ENCODE measurements at regions not wholly inside any gene's neighbourhood (a gene's known extent, or its start where the extent isn't known, plus 50 kb on each side); places are given as distances from the start of the nearest gene placed in this dataset.
"Not testable (repeated sequence)": the region's sequence is repeated elsewhere in the genome, so short reads cannot be mapped to it uniquely, and the experiment has no call there.

DNA sequence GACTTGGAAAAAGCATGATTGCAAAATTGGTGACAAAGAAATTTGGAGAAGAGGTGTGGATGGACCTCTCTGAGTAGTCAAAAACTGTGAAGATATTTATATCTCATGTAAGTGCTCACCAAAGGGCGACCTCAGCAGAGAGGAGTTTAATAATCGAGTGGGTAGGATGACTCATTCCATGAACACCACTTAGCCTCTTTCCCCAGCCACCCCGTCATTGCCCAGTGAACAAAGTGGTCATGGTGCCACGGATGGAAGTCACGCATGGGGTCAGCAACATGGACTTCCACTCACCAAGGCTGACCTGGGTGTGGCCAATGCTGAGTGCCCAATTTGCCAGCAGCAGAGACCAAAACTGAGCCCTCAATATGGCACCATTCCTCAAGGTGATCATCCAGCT is 997.4 kb upstream of the GYPC start (continued):
- TF ChIP-seq, protein P1, sequence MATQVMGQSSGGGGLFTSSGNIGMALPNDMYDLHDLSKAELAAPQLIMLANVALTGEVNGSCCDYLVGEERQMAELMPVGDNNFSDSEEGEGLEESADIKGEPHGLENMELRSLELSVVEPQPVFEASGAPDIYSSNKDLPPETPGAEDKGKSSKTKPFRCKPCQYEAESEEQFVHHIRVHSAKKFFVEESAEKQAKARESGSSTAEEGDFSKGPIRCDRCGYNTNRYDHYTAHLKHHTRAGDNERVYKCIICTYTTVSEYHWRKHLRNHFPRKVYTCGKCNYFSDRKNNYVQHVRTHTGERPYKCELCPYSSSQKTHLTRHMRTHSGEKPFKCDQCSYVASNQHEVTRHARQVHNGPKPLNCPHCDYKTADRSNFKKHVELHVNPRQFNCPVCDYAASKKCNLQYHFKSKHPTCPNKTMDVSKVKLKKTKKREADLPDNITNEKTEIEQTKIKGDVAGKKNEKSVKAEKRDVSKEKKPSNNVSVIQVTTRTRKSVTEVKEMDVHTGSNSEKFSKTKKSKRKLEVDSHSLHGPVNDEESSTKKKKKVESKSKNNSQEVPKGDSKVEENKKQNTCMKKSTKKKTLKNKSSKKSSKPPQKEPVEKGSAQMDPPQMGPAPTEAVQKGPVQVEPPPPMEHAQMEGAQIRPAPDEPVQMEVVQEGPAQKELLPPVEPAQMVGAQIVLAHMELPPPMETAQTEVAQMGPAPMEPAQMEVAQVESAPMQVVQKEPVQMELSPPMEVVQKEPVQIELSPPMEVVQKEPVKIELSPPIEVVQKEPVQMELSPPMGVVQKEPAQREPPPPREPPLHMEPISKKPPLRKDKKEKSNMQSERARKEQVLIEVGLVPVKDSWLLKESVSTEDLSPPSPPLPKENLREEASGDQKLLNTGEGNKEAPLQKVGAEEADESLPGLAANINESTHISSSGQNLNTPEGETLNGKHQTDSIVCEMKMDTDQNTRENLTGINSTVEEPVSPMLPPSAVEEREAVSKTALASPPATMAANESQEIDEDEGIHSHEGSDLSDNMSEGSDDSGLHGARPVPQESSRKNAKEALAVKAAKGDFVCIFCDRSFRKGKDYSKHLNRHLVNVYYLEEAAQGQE (IDR thresholded peaks at IDR 0.05; ENCODE audit: unreplicated experiment), result no peak
- no peak for TF ChIP-seq NANOG (IDR thresholded peaks at IDR 0.05; ENCODE audit: borderline replicate concordance)
- TF ChIP-seq JUNB (IDR thresholded peaks at IDR 0.05; ENCODE audit: unreplicated experiment), result no peak
- no peak for TF ChIP-seq EZH2phosphoT487 (IDR thresholded peaks at IDR 0.05; ENCODE audit: unreplicated experiment)
- TF ChIP-seq, protein P2, sequence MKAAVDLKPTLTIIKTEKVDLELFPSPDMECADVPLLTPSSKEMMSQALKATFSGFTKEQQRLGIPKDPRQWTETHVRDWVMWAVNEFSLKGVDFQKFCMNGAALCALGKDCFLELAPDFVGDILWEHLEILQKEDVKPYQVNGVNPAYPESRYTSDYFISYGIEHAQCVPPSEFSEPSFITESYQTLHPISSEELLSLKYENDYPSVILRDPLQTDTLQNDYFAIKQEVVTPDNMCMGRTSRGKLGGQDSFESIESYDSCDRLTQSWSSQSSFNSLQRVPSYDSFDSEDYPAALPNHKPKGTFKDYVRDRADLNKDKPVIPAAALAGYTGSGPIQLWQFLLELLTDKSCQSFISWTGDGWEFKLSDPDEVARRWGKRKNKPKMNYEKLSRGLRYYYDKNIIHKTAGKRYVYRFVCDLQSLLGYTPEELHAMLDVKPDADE (IDR thresholded peaks at IDR 0.05), result no peak
- TF ChIP-seq, protein P3, sequence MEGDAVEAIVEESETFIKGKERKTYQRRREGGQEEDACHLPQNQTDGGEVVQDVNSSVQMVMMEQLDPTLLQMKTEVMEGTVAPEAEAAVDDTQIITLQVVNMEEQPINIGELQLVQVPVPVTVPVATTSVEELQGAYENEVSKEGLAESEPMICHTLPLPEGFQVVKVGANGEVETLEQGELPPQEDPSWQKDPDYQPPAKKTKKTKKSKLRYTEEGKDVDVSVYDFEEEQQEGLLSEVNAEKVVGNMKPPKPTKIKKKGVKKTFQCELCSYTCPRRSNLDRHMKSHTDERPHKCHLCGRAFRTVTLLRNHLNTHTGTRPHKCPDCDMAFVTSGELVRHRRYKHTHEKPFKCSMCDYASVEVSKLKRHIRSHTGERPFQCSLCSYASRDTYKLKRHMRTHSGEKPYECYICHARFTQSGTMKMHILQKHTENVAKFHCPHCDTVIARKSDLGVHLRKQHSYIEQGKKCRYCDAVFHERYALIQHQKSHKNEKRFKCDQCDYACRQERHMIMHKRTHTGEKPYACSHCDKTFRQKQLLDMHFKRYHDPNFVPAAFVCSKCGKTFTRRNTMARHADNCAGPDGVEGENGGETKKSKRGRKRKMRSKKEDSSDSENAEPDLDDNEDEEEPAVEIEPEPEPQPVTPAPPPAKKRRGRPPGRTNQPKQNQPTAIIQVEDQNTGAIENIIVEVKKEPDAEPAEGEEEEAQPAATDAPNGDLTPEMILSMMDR (conservative IDR thresholded peaks at IDR 0.05; ENCODE audit: low read depth in 2 of 2), result no peak
- TF ChIP-seq POLR2AphosphoS5 (IDR thresholded peaks at IDR 0.05; ENCODE audit: low read depth), result no peak
- TF ChIP-seq CREB1 (CRISPR knock-in tag; IDR thresholded peaks at IDR 0.05; ENCODE audit: low read depth), result no peak
- no peak for TF ChIP-seq ZNF331 (CRISPR knock-in tag; IDR thresholded peaks at IDR 0.05; ENCODE audit: low read depth)
- no peak for TF ChIP-seq ZNF114 (CRISPR knock-in tag; IDR thresholded peaks at IDR 0.05)
- TF ChIP-seq EZH2 (IDR thresholded peaks at IDR 0.05; ENCODE audit: low read depth, unreplicated experiment), result no peak

DNA sequence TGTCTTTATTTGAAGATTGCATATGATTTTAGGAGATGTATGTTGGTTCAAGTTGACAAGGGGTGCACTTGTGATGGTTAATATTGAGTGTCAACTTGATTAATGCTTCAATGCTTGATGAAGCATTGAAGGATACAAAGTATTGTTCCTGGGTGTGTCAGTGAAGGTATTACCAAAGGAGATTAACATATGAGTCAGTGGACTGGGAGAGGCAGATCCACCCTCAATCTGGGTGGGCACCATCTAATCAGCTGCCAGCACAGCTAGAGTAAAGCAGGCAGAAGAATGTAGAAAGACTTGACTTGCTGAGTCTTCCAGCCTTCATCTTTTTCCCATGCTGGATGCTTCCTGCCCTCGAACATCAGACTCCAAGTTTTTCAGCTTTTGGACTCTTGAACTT is 995.6 kb upstream of the GYPC start:
- H3K4me2 ChIP-seq; H3K36me3 Mint-ChIP-seq (ENCODE audit: low read depth); ATAC-seq; H3K79me2 ChIP-seq (replicated peaks; ENCODE audit: insufficient read depth); H3F3A ChIP-seq (replicated peaks; ENCODE audit: low read depth); H3K27me3 Mint-ChIP-seq (ENCODE audit: insufficient read depth, low read depth, poor library complexity); H3K4me3 ChIP-seq; H4K20me1 ChIP-seq (replicated peaks; ENCODE audit: insufficient read depth); H3K9me2 ChIP-seq (ENCODE audit: insufficient read depth); H3K27ac Mint-ChIP-seq; H3K4me3 Mint-ChIP-seq; H2AFZ ChIP-seq; DNase-seq (ENCODE audit: low spot score); H3K4me1 ChIP-seq (ENCODE audit: insufficient read depth); H3K27me3 ChIP-seq (ENCODE audit: insufficient read depth); H3K9me3 Mint-ChIP-seq; H3K27ac ChIP-seq (ENCODE audit: low read depth); H3K4me1 Mint-ChIP-seq; H3K36me3 ChIP-seq (ENCODE audit: insufficient read depth): not testable (repeated sequence)
